Stomach (tissue), 4 donors: ENCODE measurements at regions not wholly inside any gene's neighbourhood (a gene's known extent, or its start where the extent isn't known, plus 50 kb on each side); places are given as distances from the start of the nearest gene placed in this dataset.

ENCODE experiments used
- CTCF ChIP-seq, 7 experiments: fragments of 450-650 bp in 4 of 7; fragments of 200-600 bp in 3 of 7; sonication (generic) in 3 of 7; IDR thresholded peaks; one replicate each; pipeline ENCODE4 v1.5.1; 2016 to 2019; ENCODE audit warnings: antibody characterized with exemption in 7 of 7, control low read depth in 2 of 7, mild to moderate bottlenecking in 1 of 7
- EP300 ChIP-seq: sonication (generic); formaldehyde crosslinking; IDR thresholded peaks from one replicate; pipeline ENCODE4 v1.6.1; 2017; ENCODE audit warnings: antibody characterized with exemption
- POLR2A ChIP-seq, 4 donors: fragments of 450-650 bp; IDR thresholded peaks; one replicate each; pipeline ENCODE4 v1.6.1; 2016; ENCODE audit warnings: antibody characterized with exemption in 4 of 4, control low read depth in 2 of 4, mild to moderate bottlenecking in 1 of 4, moderate library complexity in 1 of 4

- no peak for TF ChIP-seq CTCF (IDR thresholded peaks at IDR 0.05)
- TF ChIP-seq POLR2A (IDR thresholded peaks at IDR 0.05) = no peak
- no peak for TF ChIP-seq EP300
Measured at GRCh38 chr1:56194701-56195300, 384.6 kb downstream of the PLPP3 start.
